ENCODE measurements at regions not wholly inside any gene's neighbourhood (a gene's known extent, or its start where the extent isn't known, plus 50 kb on each side); places are given as distances from the start of the nearest gene placed in this dataset.
"Not testable (repeated sequence)": the region's sequence is repeated elsewhere in the genome, so short reads cannot be mapped to it uniquely, and the experiment has no call there.

DNA sequence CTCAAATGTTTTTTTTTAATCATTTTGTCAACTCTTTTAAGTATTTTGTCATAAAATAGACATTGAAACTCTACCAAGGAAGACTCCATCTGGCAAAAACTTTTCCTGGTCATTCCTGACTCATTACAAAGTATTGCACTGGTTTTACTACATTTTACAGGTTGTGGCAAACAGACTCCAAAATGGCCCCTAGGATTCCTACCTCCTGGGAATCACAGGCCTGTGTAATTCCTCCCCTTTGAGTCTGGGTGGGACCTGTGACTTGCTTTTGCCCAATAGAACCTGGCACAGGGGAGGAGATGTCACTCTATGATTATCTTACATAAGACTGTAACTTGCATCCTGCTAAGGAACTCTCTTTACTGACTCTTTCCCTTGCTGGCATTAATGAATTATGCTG, 123.6 kb upstream of the KCNJ6 start:
- no peak for DNase-seq (ENCODE audit: low read depth in 1 of 2, low spot score in 1 of 2)

DNA sequence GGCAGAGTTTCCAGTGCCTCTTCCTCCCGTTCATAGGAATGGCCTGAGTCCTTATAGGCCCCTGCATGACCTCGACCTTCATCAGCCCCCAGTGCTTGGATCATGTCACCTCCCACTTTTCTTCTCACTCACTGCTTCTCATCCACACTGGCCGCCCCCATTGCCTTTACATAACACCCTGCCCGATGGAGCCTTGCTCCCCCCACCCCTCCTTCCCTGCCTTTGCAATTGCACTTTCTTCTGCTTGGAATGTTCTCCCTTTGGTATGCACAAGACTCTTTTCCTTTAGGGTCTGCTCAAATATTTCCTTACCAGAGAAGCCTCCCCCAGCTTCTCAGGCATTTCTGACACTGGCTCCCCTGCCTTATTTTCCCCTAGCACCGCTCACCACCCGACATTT, 125.2 kb upstream of the KCNJ6 start:
- no peak for DNase-seq (ENCODE audit: low read depth in 1 of 2, low spot score in 1 of 2)

DNA sequence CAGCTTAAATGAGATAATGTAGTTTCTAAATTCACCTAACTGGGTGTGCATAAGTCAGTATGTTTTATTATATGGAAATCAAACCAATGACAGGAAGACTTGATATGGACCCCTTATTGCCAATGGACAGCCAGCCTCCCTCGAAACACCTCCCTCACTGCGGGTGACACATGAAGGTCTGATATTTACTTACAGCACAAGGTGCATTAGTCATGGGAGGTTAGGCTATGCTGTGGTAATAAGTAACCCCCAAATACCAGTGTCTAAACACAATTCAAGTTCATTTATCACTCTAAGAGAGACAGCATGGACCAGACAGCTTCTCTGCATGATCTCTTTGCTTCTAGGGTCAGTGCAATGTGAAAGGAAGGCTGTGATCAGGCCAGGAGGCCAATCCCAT, 126.0 kb upstream of the KCNJ6 start:
- no peak for DNase-seq (ENCODE audit: low read depth in 1 of 2, low spot score in 1 of 2)

DNA sequence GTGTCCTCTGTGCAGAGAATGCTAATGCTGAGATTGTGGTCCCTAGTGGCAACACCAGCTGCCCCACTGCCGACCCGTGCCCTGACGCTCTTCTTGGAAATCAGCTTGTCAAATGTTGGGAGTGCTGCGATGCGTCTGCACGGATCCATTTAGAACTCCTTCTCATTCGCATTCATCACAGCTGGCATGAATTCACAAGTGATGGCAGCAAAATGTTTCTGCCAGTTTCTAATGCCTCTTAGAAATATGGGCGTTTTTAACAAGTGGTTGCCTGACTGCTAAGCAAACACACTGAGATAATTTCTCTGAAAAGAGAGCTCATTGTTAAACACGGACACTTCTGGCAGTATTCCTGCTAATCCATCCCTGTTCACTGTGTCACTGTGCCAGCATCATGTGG, 131.9 kb upstream of the KCNJ6 start:
- no peak for DNase-seq (ENCODE audit: low read depth in 1 of 2, low spot score in 1 of 2)

DNA sequence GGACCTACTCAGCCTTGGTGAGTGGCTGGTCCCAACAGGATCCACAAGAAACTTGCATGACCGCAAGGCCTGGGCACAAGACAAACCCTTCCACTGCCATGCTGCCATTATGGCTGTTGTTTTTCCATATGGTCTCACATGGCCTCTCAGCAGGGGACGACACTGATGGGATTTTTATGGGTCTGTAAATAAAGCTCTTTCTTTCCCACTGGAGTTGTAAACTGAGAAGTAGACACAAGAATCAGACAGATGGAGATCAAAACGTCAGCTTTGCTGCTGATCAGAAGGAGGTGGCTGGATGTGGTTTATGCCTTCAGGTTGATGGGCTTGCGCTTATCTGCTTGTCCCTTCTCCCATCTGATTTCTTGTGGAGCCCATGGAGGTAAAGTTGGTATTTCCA, 138.1 kb upstream of the KCNJ6 start:
- no peak for DNase-seq (ENCODE audit: low read depth in 1 of 2, low spot score in 1 of 2)

DNA sequence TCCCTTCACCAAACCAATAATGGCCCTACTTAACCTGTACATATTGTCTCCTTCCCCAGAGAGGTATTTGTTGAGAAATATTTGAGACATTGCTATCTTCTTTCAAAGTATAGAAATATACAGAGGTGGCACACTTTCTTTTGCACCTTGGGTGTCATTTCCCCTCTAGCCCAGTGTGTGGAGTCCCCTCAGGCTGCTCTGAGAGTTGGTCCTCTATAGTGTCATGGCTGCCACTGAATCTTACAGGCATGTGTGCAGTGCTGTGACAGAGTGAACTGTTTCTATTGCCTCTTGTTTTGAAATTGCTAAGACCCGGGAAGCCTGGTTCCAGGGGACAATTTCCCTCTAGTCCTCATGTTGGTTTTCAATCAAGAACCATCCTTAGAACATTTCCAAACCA, 140.2 kb upstream of the KCNJ6 start:
- no peak for DNase-seq (ENCODE audit: low read depth in 1 of 2, low spot score in 1 of 2)

DNA sequence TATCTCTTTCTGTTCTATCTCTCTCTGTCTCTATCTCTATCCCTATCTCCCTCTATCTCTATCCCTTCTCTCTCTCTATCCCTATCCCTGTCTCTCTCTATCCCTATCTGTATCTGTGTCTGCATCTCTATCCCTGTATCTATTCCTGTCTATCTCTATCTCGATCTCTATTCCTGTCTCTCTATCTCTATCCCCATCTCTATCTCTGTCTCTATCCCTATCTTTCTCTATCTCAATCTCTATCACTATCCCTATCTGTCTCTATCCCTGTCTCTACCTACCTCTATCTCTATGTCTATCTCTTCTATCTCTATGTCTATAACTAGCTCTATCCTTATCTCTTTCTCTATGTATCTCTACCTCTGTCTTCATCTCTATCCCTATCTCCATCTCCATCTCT, 141.4 kb upstream of the KCNJ6 start:
- DNase-seq (ENCODE audit: low read depth in 1 of 2, low spot score in 1 of 2): no peak

DNA sequence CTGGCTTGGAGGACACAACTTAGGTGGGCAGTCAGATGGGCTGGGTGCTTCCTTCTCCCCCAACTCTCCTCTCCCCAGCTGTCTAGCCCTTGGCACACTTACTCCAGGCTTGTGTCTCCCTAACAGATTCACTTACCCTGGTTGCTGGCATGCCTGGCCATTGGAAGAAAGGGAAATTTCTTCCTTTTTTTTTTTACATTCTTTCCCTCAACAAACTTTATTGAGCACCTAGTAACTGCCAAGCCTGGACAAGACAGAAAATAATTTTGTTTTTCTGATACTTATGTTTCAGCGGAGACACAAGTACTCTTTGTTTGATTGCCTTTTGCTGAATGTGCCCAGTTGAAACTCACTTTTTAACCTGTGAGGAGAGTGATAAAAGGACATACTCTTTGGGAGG, 144.3 kb upstream of the KCNJ6 start:
- no peak for DNase-seq (ENCODE audit: low read depth in 1 of 2, low spot score in 1 of 2)

DNA sequence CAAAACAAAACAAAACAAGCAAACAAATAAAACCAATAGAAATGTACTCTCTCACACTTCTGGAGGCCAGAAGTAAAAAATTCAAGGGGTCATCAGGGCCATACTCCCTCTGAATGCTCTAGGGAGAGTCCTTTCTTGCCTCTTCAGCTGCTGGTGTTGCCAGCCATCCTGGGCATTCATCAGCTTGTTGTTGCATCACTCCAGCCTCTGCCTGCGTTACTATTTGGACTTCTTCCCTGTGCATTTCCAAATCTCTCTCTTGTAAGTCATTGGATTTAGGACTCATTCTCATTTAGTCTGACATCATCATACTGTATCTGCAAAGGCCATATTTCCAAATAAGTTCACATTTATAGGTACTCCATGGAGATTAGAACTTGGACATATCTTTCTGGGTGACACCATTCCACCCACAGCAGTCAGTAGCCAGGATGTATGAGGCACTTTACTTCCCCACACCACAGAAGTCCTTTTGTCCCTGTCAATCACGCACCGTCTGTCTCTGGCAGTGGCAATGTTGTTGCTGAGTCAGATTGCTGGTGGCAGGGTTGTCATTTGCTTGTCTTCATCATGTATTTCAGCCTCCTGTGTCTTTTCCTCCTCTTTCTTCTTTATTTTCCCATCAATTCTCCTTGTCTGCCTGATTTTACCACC, 151.0 kb upstream of the KCNJ6 start:
- DNase-seq (ENCODE audit: low read depth in 1 of 2, low spot score in 1 of 2): no peak

DNA sequence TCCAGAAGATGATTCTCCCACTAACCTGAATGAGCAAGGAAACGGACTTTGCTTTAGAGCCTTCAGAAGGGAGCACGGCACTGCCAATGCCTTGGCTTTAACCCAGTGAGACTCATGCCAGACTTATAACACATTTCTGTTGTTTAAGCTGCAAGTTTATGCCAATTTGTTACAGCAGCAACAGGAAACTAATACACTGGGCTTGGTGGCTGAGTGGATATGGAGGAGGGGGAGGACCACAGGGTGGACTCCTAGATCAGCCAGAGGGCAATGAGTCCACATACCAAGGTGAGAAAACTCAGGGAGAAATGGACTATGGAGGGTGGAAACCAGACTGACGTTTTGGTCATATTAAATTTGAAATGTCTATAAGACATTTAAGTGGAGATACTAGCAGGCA, 156.2 kb upstream of the KCNJ6 start:
- no peak for DNase-seq (ENCODE audit: low read depth in 1 of 2, low spot score in 1 of 2)

DNA sequence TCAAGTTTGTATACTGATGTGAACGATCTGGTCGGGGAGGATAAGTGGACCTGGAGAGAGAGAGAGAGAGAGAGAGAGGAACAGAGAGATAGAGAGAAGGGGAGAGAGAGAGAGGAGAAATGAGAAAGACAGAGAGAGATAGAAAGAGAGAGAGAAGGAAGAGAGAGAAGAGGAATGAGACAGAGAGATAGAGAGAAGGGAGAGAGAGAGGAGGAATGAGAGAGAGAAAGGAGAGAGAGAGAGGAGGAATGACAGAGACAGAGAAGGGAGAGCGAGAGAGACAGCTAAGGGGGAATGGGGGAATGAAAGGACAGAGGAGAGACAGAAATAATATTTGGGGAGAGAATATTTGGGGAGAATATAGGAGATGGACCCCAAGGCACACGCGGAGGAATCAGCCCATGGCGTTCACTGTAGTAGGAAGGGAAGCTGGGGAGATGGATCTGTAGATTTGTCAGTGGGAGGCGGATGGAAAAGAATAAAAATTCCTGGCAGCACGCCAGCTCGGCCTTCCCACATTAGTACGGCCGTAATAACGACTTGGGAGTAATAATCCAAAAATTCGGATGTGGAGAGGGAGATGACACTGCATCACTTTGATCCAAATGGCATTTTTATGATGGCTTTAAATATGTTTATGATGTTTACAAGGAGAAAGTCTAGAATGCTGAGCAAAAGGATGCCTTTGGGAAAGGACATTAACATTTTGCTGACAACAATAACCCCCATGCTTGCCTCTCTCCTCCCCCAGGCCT, 159.8 kb upstream of the KCNJ6 start:
- no peak for DNase-seq (ENCODE audit: low read depth in 1 of 2, low spot score in 1 of 2)

DNA sequence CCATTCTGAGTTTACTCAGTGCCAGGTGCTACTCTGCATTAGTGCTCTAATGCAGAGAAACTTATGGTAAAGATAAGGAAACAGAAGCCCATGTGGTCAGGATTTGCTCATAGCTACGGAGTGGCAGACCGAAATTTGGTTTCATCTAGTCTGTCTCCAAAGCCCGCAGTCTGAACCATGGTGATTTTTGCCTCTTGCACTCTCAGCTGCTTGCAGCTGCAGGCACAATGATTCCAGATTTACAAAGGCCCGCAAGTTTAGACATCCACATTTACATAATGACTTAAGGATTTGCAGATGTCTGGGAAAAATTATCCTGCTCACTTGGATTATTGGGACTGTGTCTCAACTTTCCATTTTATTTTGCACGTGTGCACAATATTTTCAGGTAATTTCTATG, 161.3 kb upstream of the KCNJ6 start:
- DNase-seq (ENCODE audit: low read depth in 1 of 2, low spot score in 1 of 2): no peak

DNA sequence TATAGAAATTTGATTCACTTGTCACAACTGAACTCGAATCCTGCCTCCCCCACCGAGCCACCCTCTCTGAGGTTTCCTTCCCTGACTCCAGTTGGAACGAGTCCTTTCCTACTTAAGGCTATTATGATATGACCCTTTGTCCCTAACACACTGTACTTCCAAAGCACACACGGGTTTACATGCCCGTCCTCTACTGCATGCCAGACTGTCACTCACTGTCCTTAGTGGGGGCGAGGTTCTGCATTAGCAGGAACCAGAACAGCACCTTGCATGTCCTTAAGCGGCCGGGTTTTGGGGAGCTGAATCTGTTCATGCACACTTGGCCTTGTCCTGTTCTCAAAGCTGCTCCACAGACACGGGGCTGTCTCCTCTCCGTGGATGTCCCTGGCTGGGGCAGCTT, 164.6 kb upstream of the KCNJ6 start:
- DNase-seq (ENCODE audit: low read depth in 1 of 2, low spot score in 1 of 2): no peak

DNA sequence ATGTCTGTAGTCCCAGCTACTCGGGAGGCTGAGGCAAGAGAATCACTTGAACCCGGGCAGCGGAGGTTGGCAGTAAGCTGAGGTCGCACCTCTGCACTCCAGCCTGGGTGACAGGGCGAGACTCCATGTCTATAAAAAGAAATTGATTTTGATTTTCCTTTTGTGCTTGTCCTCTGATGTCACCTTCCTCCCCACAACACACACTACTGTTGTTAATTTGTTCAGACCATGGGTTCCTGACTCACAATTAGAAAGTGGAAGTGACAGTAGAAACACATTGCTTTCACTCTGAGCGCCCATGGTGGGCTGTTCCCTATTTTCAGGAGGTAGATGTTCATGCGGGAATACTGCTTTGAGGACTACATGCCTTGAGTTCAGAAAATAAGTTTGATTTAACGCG, 165.5 kb upstream of the KCNJ6 start:
- DNase-seq (ENCODE audit: low read depth in 1 of 2, low spot score in 1 of 2): no peak

DNA sequence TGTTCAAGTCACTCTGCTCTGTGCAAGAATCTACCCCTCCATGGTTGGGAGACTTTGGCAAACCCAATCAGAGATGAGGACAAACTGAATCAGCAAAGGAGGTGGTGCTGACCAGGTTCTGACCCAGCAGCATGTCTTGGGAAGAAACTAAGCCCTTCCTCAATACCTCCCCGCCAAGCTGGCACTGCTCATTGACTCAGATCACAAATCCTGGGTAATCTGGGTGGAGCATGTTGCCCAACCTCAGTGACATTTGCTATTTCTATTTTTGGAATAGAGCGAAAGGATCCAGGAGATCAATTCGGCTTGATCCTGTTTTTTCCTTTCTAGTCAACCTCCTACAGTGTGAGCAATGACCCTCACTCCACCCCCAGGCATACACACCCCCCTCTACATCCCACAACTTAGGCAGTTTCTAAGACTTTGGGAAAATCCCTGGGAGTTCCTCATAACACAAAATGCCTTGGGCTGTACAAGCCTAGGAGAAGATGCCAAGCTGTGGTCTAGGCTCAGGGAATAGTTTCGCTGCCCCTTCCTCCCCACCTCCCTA, 166.8 kb upstream of the KCNJ6 start:
- no peak for DNase-seq (ENCODE audit: low read depth in 1 of 2, low spot score in 1 of 2)

DNA sequence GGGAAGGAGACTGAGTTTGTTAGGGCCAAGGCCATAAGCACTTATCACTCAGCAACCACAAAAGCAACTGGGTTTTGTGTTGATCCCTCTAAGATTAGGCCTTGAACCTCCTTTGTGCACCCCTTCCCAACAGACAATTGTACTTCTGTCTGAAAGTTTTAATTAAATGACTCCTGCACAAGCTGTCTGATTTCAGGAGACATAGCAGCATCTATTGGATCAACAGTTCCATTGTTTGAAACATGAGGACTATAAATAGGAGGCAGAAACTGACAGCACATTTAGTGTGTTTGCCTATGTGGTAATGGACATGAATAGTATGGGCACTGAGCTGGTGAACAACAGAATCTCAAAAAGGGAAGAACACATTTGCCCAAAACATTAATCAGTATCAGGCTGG, 167.3 kb upstream of the KCNJ6 start:
- DNase-seq (ENCODE audit: low read depth in 1 of 2, low spot score in 1 of 2): no peak

DNA sequence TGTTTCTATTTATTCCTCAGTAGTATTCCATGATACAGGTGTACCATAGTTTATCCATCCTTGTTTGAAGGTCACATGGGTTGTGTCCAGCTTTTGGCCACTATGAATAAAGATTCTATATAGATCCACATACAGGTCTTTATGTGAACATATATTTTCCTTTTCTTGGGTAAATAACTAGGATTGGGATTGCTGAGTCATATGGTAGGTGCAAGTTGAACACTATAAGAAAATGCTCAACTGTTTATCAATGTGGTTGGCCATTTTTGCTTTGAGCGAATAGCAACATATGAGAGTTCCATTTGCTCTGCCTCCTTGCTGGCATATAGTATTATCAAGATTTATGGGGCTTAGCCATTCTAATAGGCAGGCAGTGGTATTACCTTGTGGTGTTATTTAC, 170.2 kb upstream of the KCNJ15 start:
- no peak for DNase-seq (ENCODE audit: low read depth in 1 of 2, low spot score in 1 of 2)

DNA sequence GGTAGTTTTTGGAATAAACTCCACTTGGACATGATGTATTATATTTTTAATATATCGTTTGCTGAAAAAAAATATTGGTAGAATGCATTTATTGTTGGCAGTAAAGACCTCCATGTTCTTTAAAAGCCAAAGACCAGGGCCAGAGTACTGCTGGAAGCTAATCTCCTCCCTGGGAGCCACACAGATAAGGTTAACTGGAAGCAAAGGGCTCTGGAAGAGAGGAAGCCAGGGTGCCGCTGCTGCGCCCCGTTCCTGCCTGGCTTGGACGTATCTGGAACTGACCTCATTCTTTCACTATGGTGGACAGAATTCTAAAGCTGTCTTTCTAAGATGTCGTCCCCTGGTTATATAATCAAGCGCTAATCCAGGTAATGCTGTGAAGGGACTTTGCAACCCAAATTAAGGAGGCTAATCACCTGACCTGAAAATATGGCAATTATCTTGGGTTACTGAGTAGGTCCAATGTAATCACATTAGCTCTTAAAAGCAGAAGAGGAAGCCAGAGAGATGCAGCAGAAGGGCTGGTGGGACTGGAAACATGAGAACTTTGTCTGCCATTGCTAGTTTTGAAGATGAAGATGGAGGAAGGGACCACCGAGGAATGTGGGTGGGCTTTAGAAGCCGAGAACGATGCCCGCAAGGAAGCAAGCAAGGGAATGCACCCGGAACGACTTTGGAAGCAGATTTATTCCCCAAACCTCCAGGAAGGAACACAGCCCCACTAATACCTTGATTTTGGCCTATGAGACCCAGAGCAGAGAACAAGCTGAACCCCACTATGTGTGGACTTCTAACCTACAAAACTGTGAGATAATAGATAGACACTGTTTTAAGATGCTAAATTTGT, 167.7 kb upstream of the KCNJ15 start:
- no peak for DNase-seq (ENCODE audit: low read depth in 1 of 2, low spot score in 1 of 2)

DNA sequence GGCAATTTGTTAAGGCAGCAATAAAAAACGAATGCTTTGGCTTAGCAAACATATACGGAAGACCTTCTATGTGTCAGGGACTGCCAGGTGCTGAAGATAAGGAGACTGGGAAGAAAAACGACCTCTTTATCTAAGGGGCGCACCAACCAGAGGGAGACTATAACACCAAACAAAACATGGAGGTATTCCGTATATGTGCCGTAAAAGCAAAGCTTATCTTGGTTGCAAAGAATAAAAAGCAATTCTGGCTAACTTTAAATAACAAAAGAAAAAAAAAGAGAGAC, 167.1 kb upstream of the KCNJ15 start:
- DNase-seq (ENCODE audit: low read depth in 1 of 2, low spot score in 1 of 2): no peak

DNA sequence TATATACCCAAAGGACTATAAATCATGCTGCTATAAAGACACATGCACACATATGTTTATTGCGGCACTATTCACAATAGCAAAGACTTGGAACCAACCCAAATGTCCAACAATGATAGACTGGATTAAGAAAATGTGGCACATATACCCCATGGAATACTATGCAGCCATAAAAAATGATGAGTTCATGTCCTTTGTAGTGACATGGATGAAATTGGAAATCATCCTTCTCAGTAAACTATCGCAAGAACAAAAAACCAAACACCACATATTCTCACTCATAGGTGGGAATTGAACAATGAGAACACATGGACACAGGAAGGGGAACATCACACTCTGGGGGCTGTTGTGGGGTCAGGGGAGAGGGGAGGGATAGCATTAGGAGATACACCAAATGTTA, 165.7 kb upstream of the KCNJ15 start:
- DNase-seq (ENCODE audit: low read depth in 1 of 2, low spot score in 1 of 2): not testable (repeated sequence)

DNA sequence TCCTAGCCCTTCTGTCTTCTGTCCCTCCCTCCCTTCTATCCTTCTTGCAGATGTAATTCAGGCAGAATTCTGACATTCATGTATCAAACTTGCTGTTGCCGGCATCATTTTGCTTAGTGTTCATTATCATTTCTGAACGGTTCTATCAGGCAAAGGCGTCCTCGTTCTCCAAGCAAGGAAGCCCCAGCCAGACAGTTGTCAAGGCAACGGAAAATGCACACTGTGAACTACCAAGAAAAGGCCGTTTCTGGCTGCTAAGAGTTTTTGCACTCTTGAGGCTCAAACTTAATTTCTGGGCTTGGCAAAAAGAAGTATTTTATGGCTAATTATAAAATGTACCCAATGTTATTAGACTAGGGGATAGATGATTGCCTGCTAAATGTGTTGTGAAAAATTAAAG, 164.7 kb upstream of the KCNJ15 start:
- DNase-seq (ENCODE audit: low read depth in 1 of 2, low spot score in 1 of 2): no peak

DNA sequence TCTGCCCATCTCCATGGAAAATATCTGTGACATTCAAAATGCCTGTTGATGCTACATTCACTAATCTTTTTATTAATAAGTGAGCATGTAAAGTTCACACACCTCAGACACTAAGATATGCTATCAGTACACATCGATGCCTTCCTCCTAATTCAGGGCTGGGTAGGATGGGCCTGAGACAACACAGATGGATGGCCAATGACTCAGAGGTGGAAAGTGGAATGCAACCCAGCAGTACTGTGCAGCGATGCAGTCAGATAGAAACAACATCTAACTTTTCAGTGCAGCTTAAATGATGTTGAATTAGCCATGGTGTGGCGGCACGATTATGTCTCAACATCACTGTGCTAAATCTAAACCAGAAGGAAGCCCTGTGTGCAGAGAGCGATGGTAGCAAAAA, 161.6 kb upstream of the KCNJ15 start:
- no peak for DNase-seq (ENCODE audit: low read depth in 1 of 2, low spot score in 1 of 2)
